ENCODE measurements at regions not wholly inside any gene's neighbourhood (a gene's known extent, or its start where the extent isn't known, plus 50 kb on each side); places are given as distances from the start of the nearest gene placed in this dataset.
"Not testable (repeated sequence)": the region's sequence is repeated elsewhere in the genome, so short reads cannot be mapped to it uniquely, and the experiment has no call there.

DNA sequence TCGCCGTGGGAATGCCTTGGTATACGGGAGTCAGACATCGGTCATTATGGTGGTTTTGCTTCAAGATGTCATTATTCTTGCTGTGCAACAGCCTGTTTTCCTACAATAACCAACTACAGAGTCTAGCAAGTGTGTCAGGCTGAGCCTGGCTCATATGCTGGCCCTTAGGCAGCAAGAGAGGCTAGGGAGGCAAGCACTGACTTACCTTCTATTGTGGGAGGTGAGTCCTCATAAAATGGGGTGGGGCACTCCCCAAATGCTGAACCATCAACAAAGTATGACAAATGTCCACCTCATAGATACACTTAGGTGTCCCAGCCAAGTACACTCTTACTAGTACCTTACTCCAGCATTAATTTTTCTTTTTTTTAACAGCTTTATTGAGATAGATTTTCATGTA, 77.0 kb upstream of the ATL2 start:
- Histone ChIP-seq H3K27ac (no peak overlapping the region), H3K4me3 (no peak overlapping the region), H3K36me3 (ENCODE audit: insufficient read depth, low read length) (no peaks in the 10 kb centered on the region), H3K9ac (ENCODE audit: insufficient read length) (no peak overlapping the region), H3K9me3 (ENCODE audit: low read depth, low read length) (no peaks in the 10 kb centered on the region)
- no peak for DNase-seq (ENCODE audit: low read depth, low spot score)
- TF ChIP-seq FOXP2 (optimal IDR thresholded peaks at IDR 0.05; ENCODE audit: control extremely low read depth, extremely low read length, insufficient read depth) (no peak), EZH2 (IDR thresholded peaks at IDR 0.05) (no peak), POLR2AphosphoS5 (IDR thresholded peaks at IDR 0.05; ENCODE audit: borderline replicate concordance, low read depth, low read length) (no peak)

DNA sequence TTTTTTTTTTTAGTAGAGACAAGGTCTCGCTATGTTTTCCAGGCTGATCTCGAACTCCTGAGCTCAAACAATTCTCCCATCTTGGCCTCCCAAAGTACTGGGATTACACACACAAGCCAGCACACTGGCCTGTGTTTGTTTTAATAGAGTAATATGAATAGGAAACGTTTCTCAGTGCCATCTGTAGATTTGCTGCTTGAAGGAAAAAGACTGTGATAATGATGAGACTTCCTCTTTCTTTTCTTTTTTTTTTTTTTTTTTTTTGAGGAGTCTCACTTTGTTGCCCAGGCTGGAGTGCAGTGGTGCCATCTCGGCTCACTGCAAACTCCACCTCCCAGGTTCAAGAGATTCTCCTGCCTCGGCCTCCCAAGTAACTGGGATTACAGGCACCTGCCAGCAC, 74.7 kb upstream of the ATL2 start:
- not testable (repeated sequence) for H3K9me3 ChIP-seq (ENCODE audit: low read depth, low read length); H3K9ac ChIP-seq (ENCODE audit: insufficient read length); H3K36me3 ChIP-seq (ENCODE audit: insufficient read depth, low read length); DNase-seq (ENCODE audit: low read depth, low spot score); H3K4me3 ChIP-seq; H3K27ac ChIP-seq

DNA sequence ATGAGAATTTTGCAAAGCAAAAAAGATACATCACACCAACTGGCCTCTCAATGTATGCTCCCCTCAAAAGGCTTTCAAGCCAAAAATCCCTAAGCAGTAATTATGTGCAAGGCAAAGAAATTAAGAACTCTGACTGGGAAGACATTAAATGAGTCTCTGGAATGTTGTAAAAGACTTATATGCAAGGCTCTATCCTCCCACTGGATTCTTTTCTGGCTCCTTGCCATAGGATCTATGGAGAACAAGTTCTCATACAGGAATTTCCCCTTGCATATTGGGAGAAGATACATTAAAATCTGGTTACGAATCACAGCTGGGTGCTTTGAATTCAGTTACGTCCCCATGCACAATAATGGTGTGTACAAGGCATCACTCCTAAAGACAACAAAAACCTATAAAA, 73.4 kb upstream of the ATL2 start:
- no peak for TF ChIP-seq FOXP2 (optimal IDR thresholded peaks at IDR 0.05; ENCODE audit: control extremely low read depth, extremely low read length, insufficient read depth)
- H3K9ac ChIP-seq (ENCODE audit: insufficient read length): no peak overlapping the region
- DNase-seq (ENCODE audit: low read depth, low spot score): peak; percentile 10

DNA sequence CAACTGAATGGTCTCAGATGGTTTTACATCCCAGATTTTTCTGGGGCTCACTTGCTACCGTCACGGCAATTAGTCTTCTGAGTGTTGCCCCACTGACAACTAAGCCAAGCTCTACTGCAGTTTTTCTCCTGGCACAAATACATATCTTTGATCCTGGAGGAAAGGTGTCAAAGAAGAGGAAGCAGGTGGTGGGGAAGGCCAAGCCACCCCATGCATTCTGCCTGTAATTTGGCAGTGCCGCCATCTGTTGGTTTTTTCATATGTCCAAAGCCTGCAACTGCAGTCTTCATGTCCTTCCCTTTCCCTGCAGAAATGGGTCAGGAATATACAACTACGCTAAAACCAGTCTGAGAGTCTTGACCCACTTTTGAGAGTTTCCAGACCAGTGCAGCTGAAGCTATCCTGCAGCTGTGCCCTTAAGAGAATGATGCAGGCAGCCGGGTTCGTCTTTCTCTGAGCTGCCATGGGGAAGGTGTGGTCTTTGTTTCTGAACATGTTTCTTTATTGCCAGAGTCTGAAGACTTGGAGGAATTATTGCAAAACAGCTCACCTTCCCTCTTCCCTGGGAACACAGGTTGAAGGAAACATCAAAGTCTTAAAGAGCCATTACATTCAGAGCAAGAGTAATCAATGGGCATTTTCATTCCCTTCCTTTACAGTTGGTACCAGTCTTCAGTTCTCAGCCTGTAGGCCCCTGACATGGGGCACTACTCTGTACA, 71.8 kb upstream of the ATL2 start:
- Histone ChIP-seq H3K9me3 (ENCODE audit: low read depth, low read length) (no peaks in the 10 kb centered on the region), H3K9ac (ENCODE audit: insufficient read length) (no peak overlapping the region), H3K4me3 (no peak overlapping the region), H3K27ac (no peak overlapping the region), H3K36me3 (ENCODE audit: insufficient read depth, low read length) (no peaks in the 10 kb centered on the region)
- DNase-seq (ENCODE audit: low read depth, low spot score): no peak
- TF ChIP-seq POLR2AphosphoS5 (IDR thresholded peaks at IDR 0.05; ENCODE audit: borderline replicate concordance, low read depth, low read length) (no peak), FOXP2 (optimal IDR thresholded peaks at IDR 0.05; ENCODE audit: control extremely low read depth, extremely low read length, insufficient read depth) (no peak)

More for the DNA sequence above, 73.4 kb upstream of the ATL2 start:
- Histone ChIP-seq H3K4me3 (no peak overlapping the region), H3K27ac (no peak overlapping the region), H3K36me3 (ENCODE audit: insufficient read depth, low read length) (no peaks in the 10 kb centered on the region), H3K9me3 (ENCODE audit: low read depth, low read length) (no peaks in the 10 kb centered on the region)

DNA sequence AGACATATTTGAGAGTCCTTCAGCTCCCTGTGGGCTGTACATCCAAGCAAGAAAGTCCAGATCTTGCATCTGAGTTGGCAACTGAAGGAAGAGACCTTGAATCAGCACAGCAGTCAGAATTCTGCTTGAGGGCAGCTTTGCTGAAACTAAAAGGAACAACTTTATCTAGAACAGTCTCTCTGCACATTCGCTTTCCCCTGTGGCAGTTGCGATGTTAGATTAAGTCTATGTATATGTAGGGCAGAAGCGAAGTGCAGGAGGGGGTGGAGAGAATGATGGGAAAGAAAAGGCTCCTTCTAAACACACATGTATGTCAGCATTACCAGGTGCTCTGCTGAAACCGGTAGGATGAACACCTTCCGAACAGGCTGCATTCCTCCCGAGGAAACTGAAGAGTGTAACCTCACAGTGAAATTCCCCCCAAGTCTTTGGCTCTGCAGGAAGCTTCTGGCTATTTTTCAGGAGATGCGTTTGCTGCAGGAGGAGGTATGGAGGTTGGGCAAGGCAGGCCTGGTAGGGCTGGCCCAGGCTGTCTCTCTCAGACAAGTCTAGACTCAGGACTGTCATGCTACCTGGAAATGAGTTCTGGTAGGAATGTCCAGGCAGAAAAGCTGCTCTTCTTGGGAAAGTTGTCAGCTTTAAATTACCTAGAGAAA, 70.0 kb upstream of the ATL2 start:
- no peak overlapping the region for H3K9ac ChIP-seq (ENCODE audit: insufficient read length)
- TF ChIP-seq POLR2AphosphoS5 (IDR thresholded peaks at IDR 0.05; ENCODE audit: borderline replicate concordance, low read depth, low read length) (no peak), FOXP2 (optimal IDR thresholded peaks at IDR 0.05; ENCODE audit: control extremely low read depth, extremely low read length, insufficient read depth) (no peak), EZH2 (IDR thresholded peaks at IDR 0.05) (no peak)
- DNase-seq (ENCODE audit: low read depth, low spot score): no peak
- no peak overlapping the region for H3K27ac ChIP-seq
- H3K36me3 ChIP-seq (ENCODE audit: insufficient read depth, low read length): no peaks in the 10 kb centered on the region
- no peak overlapping the region for H3K4me3 ChIP-seq
- no peaks in the 10 kb centered on the region for H3K9me3 ChIP-seq (ENCODE audit: low read depth, low read length)

DNA sequence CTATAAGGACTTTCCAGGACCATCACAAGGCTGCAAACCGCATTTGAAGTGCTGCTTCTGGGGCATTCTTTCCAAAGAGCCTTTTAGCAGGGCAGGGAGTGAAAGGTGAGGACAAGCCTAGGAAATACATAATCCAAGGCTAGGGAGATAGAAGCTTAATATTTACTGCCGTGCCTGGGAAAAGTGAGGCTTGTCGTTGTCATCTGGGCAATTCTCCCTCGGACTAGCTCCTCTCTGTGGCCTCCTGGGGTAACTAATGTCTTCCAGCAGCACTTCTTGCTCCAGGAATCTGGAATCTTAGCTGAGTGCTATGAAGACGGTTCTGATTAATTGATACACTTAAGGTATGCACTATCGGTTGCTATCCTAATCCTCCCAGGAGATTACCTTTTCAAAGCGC, 69.3 kb upstream of the ATL2 start:
- Histone ChIP-seq H3K9me3 (ENCODE audit: low read depth, low read length) (no peaks in the 10 kb centered on the region), H3K9ac (ENCODE audit: insufficient read length) (no peak overlapping the region), H3K4me3 (no peak overlapping the region), H3K36me3 (ENCODE audit: insufficient read depth, low read length) (no peaks in the 10 kb centered on the region), H3K27ac (no peak overlapping the region)
- no peak for TF ChIP-seq EZH2 (IDR thresholded peaks at IDR 0.05)
- TF ChIP-seq FOXP2 (optimal IDR thresholded peaks at IDR 0.05; ENCODE audit: control extremely low read depth, extremely low read length, insufficient read depth): no peak
- TF ChIP-seq POLR2AphosphoS5 (IDR thresholded peaks at IDR 0.05; ENCODE audit: borderline replicate concordance, low read depth, low read length): no peak
- no peak for DNase-seq (ENCODE audit: low read depth, low spot score)

DNA sequence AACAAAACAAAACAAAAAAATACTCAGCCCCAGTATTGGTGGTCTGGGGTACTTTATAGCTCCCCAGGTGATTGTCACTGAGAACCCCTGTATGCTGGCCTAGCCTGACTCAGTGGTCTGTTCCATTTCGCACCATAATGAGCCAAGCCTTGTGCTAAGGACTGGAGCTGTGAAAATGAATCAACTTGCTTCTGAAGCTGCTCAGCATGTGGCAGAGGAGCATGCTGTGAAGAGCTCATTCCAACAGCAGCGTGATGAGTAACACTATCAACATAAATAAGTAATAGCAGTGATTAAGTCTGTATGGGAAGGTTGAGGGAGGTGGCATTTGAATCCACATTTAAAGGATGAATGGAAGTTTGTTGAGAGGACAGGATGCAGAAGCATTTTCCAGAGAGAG, 67.2 kb upstream of the ATL2 start:
- Histone ChIP-seq H3K27ac (no peak overlapping the region), H3K4me3 (peak overlapping the region; percentile 49)

DNA sequence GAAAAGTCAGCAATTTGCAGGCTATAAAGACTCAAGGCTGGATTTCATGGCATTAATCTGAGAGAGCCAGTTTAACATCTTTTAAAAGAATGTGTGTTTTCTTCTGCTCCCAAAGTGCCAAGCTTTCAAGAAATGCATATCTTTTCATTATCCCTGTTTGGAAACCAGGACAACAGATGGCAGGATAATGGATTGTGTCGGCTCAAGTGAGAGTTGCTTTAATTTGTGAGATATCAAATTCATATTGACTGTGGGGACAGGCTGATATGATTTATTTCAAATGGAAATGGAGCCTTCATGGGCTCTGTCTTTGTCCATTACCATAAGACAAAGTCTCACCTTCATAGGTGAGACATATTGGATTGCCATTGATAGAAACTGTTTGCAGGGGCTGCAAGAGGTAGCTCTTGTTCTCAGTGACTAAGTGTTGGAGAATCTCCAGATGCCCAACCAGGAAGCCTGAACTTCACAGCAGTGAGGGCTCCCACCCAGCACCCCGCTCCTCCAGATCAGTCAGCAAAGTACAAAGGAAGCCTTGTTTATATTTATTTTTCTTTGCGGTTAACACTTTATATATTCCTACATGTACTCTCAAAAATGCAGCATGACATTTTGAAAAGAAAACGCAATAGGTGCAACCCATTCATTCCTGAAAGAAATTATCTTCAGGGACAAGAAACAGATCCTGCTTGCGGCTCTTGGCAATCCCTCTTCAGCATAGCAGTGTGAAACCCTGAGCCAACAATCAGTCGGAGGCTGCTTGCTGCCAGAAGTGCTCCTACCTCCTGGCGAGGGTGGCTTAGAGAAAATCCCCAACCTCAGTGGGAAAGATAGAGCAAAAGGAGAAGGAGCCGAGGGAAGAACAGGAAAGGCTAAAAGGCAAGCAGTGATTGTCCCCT, 65.8 kb upstream of the ATL2 start:
- Histone ChIP-seq H3K9me3 (ENCODE audit: low read depth, low read length) (no peaks in the 10 kb centered on the region), H3K9ac (ENCODE audit: insufficient read length) (no peak overlapping the region), H3K27ac (no peak overlapping the region), H3K4me3 (no peak overlapping the region), H3K36me3 (ENCODE audit: insufficient read depth, low read length) (no peaks in the 10 kb centered on the region)
- no peak for DNase-seq (ENCODE audit: low read depth, low spot score)
- no peak for TF ChIP-seq POLR2AphosphoS5 (IDR thresholded peaks at IDR 0.05; ENCODE audit: borderline replicate concordance, low read depth, low read length)
- TF ChIP-seq EZH2 (IDR thresholded peaks at IDR 0.05): no peak
- TF ChIP-seq FOXP2 (optimal IDR thresholded peaks at IDR 0.05; ENCODE audit: control extremely low read depth, extremely low read length, insufficient read depth): no peak

More for the DNA sequence above, 67.2 kb upstream of the ATL2 start:
- Histone ChIP-seq H3K9me3 (ENCODE audit: low read depth, low read length) (no peaks in the 10 kb centered on the region), H3K9ac (ENCODE audit: insufficient read length) (no peak overlapping the region), H3K36me3 (ENCODE audit: insufficient read depth, low read length) (no peaks in the 10 kb centered on the region)
- peak; percentile 45 for DNase-seq (ENCODE audit: low read depth, low spot score)
- TF ChIP-seq FOXP2 (optimal IDR thresholded peaks at IDR 0.05; ENCODE audit: control extremely low read depth, extremely low read length, insufficient read depth) (no peak), POLR2AphosphoS5 (IDR thresholded peaks at IDR 0.05; ENCODE audit: borderline replicate concordance, low read depth, low read length) (no peak), EZH2 (IDR thresholded peaks at IDR 0.05) (no peak)
